NT2/D1 (cell line): ENCODE measurements at regions not wholly inside any gene's neighbourhood (a gene's known extent, or its start where the extent isn't known, plus 50 kb on each side); places are given as distances from the start of the nearest gene placed in this dataset.

Experiments used
- SUZ12 ChIP-seq: IDR thresholded peaks from 2 replicates; pipeline ENCODE4 v1.6.1; 2011; ENCODE audit not compliant: insufficient read length, insufficient read depth; ENCODE audit errors: extremely low read depth
- YY1 ChIP-seq: IDR thresholded peaks from 2 replicates; pipeline ENCODE4 v1.6.1; 2011; ENCODE audit not compliant: insufficient read length, insufficient read depth

DNA sequence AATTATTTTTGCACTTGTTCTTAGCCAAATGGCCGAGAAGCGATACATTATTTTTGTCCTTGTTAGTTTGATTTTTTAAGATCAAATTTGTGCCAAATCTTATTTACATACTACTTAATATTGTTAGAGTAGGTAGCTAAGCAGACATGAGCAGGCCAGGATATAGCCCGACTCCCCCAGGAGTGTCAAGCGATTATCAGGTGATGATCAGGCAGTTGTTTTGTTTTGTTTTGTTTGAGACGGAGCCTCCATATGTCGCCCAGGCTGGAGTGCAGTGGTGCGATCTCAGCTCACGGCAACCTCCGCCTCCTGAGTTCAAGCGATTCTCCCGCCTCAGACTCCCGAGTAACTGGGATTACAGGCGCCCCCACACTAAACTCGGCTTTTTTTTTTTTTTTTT is 71.1 kb downstream of the LYZL2 start:
- no peak for TF ChIP-seq YY1
- no peak for TF ChIP-seq SUZ12
